Epithelial cell of esophagus (primary cell): ENCODE measurements at regions not wholly inside any gene's neighbourhood (a gene's known extent, or its start where the extent isn't known, plus 50 kb on each side); places are given as distances from the start of the nearest gene placed in this dataset.

Source experiments
- DNase-seq: peaks from one replicate; pipeline ENCODE4 v3.0.0; 2010; ENCODE audit warnings: low read depth
- H3K4me3 ChIP-seq: 2 replicates; pipeline ENCODE4 v1.5.1; 2011; ENCODE audit warnings: mild to moderate bottlenecking, low read length, control low read depth
- CTCF ChIP-seq: IDR thresholded peaks from 2 replicates; pipeline ENCODE4 v1.5.1; 2011; ENCODE audit warnings: low read depth, mild to moderate bottlenecking, low read length, control low read depth, inconsistent platforms; ENCODE audit not compliant: insufficient read depth; ENCODE audit errors: missing control alignments

- DNase-seq: no peak
- TF ChIP-seq CTCF: no peak
- no peak overlapping the region for H3K4me3 ChIP-seq
These were observed 104.4 kb upstream of the MOCS1 start for GRCh38 chr6:40038626-40039025.

DNA sequence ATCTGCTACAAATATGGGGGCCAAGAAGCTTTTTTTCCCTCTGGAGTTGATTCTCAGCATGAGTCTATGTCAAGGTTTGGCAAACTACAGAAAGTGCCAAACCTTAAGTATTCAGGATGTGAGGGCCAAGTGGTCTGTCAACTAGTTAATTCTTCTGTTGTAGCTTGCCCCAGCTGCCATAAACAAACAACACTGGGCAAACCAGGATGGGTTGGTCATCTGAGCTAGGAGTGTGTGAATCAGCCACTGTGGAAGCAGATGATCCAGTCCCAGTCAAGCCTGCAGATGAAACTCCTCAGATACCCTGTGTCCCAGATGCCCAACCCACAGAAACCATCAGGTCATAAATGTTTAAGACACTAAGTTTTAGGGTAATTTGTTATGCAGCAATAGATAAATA, 103.0 kb upstream of the MOCS1 start:
- DNase-seq: peak; percentile 19
- TF ChIP-seq CTCF: no peak

GRCh38 chr6:40036186-40036585, 101.9 kb upstream of the MOCS1 start:
- no peak overlapping the region for H3K4me3 ChIP-seq
- TF ChIP-seq CTCF: no peak
- peak; percentile 4 for DNase-seq

More for the DNA sequence above, 103.0 kb upstream of the MOCS1 start:
- no peak overlapping the region for H3K4me3 ChIP-seq

- DNase-seq: no peak
- no peak overlapping the region for H3K4me3 ChIP-seq
- TF ChIP-seq CTCF: no peak
These were observed 94.2 kb upstream of the MOCS1 start for GRCh38 chr6:40028449-40028848.

- H3K4me3 ChIP-seq: no peak overlapping the region
- TF ChIP-seq CTCF: no peak
- no peak for DNase-seq
These were observed 88.6 kb upstream of the MOCS1 start for GRCh38 chr6:40022867-40023266.

GRCh38 chr6:40020166-40020565, 85.9 kb upstream of the MOCS1 start:
- no peak for TF ChIP-seq CTCF
- no peak for DNase-seq
- H3K4me3 ChIP-seq: no peak overlapping the region

DNA sequence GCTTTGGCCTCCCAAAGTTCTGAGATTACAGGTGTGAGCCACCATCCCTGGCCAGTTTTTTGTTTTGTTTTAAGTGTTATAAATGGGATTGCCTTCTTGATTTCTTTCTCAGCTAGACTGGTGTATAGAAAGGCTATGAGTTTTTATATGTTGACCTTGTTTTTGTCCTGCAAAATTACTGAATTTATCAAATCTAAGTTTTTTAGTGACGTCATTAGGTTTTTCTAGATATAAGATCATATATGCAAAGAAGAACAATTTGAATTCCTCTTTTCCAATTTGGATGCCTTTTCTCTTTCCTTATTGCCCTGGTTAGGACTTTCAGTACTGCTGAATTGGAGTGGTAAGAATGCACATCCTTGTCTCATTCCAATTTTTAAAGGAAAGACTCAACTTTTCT, 81.3 kb upstream of the MOCS1 start:
- TF ChIP-seq CTCF: no peak

More for the DNA sequence above, 81.3 kb upstream of the MOCS1 start:
- no peak overlapping the region for H3K4me3 ChIP-seq
- no peak for DNase-seq
